LNCaP clone FGC (cell line): ENCODE measurements at regions not wholly inside any gene's neighbourhood (a gene's known extent, or its start where the extent isn't known, plus 50 kb on each side); places are given as distances from the start of the nearest gene placed in this dataset.

ENCODE experiments used
- DNase-seq: peaks from one replicate; pipeline ENCODE4 v3.0.0-alpha.2; 2011; ENCODE audit warnings: low read depth
- H3K4me3 ChIP-seq: 2 replicates; pipeline ENCODE4 v1.5.1; 2011; ENCODE audit warnings: mild to moderate bottlenecking, low read depth, low read length, control low read depth
- TF ChIP-seq, protein P1 (sequence below): IDR thresholded peaks from 2 replicates; pipeline ENCODE4 v1.5.1; 2012; ENCODE audit warnings: mild to moderate bottlenecking; ENCODE audit not compliant: control insufficient read depth, insufficient read depth; ENCODE audit errors: extremely low read depth

DNA sequence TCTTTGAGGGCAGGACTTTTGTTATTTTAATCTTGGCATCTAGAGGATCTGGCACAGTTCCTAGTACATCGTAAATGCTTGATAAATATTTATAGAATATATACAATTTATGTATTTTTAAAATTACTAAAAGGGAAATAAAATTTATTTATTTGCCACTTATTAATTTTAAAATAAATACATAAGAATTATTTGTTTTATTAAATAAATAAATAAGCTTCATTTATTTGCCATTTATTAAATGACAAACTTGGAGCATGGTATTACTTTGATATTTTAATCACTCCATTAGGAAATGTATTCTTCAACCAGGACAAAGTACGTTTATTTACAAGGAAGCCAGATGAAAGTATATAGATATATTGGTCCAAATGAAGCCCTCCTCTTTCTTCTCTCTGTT lies 118.7 kb upstream of the LRIG3 start:
- H3K4me3 ChIP-seq: no peak overlapping the region
- DNase-seq: no peak
- TF ChIP-seq, protein P1, sequence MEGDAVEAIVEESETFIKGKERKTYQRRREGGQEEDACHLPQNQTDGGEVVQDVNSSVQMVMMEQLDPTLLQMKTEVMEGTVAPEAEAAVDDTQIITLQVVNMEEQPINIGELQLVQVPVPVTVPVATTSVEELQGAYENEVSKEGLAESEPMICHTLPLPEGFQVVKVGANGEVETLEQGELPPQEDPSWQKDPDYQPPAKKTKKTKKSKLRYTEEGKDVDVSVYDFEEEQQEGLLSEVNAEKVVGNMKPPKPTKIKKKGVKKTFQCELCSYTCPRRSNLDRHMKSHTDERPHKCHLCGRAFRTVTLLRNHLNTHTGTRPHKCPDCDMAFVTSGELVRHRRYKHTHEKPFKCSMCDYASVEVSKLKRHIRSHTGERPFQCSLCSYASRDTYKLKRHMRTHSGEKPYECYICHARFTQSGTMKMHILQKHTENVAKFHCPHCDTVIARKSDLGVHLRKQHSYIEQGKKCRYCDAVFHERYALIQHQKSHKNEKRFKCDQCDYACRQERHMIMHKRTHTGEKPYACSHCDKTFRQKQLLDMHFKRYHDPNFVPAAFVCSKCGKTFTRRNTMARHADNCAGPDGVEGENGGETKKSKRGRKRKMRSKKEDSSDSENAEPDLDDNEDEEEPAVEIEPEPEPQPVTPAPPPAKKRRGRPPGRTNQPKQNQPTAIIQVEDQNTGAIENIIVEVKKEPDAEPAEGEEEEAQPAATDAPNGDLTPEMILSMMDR: no peak

DNA sequence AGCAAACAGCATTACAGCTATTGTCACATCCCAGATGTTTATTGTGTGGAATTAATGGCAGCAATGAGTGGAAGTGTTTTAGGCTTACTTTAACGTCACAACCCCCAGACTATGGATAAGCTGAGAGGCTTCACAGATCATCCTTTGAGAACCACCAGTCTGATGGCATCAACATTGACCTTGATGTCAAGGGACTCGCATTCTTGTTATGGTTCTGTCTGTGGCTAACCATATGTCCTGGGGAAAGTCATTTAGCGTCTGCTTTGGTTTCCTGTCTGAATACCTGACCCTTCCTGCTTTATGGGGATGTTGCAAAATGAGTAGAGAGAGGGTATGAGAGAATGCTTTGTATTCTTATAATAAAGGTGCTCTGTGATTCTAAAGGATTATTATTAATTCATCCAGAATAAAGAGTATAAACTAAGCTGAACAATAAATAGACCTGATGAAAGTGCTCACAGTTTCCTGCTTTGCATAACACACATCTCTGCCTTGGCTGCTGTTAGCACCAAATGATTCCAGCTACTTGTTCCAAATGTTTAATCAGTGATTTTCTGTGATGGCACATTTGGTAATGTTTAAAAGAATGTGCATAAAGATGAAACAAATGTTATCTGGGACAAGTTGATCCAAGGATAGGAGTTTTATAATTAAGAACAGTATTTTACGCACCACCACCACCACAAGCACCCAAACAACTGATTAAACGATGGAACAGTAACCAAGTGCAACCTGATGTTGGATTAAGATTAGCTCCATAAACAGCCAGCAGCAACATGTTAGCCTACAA lies 116.9 kb upstream of the LRIG3 start:
- TF ChIP-seq, protein P1: no peak
- no peak for DNase-seq
- no peak overlapping the region for H3K4me3 ChIP-seq

DNA sequence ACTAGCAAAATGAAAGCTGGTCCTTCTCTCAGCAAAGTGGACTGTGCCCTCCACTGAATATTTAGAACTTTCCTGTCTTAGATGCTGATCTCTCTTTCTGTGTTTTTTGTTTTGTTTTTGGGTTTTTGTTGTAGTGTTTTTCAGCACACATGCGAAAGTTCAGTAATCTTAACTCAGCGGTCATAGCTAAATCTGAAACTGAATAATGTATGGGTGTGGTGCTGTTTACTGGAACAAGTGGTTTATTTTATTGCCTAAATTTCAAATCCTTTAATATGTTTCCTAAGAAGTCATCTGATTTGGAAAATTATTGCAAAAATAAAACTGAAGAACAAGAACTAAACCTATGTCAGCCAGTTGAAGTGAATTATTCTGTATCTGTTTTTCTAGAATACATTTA lies 116.0 kb upstream of the LRIG3 start:
- TF ChIP-seq, protein P1: no peak
- DNase-seq: no peak
- no peak overlapping the region for H3K4me3 ChIP-seq

DNA sequence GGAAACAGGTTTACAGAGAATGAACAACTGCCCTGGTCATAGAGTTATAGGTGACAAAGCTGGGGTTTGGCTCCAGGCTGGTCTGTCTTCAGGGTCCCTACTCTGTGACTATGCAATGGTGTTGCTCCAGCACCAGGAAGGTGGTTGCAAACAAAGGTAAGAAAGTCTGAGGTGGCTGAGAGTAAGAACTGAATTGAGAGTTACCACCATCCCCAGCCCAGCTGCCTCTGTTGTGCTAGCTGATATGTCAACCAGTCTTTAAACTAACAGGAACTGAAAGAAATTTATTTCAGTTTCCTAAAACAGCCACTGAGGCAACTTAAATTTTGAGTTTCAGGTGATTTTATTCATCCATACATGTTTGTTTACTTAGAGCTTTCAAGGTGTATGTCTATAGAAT lies 111.0 kb upstream of the LRIG3 start:
- DNase-seq: no peak
- H3K4me3 ChIP-seq: no peak overlapping the region
- TF ChIP-seq, protein P1: no peak

DNA sequence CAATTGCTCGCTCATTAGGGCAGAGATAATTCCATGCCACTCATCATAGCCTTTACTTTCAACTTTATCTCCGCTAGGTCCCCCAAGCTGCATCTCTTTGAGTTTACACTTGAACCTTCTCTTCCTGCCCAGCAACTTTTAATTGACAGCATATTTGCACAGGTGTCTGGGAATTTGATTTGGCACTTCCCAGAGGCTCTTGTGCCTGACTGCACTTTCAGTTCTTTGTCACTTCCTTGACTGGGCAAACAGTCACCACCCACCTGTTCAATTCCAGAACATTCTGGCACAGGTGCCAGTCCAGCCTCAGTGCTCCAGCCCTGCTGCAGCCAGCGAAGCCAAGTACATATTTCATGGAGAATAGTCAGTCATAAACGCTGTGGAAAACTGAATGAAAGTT lies 110.1 kb upstream of the LRIG3 start:
- DNase-seq: peak; percentile 99
- H3K4me3 ChIP-seq: no peak overlapping the region; the same call in 1 of the 2 replicates
- TF ChIP-seq, protein P1: no peak

DNA sequence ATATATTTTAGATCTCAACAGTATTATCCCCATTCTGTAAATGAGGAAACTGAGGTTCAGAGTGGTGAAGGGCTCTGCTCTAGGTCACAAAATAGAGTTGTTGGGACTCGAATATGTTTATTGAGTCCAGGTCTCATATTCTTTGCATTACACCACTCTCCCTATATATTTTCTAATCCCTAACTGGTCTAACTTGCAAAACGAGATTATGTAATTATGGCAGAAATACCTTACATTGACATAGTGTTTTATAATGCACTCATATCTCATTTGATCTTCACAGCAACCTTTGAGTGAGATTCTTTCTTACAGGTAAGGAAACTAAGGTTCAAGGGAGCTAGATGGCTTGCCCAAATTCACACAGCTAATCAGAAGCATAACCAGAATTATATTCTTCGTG lies 106.9 kb upstream of the LRIG3 start:
- H3K4me3 ChIP-seq: no peak overlapping the region
- TF ChIP-seq, protein P1: no peak
- DNase-seq: peak; percentile 83

DNA sequence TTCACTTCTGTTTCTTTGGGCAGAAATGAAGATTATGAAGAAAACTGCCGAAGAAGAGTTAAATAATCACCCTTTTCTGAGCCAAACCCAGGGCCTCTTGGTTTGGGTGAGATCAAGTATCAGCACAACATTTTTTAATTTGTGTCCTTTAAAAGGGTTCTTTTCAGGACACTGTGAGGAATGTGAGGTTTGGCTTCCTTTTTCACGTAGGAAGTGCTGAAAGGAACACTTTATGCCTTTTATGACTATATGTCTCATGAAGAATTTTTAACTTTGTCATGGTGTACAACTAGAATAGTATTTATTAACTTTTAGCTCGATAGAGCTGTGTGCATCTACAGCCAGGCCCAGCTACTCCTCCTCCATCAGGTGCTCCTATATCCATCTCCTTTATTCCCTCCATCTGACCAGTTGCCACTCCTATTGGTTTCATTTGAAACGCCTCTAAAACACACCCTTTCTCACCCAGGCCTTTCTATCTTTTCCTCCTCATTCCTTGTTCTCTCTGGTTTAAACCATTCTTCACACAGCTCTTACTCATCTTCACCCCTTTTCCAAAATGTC lies 103.6 kb upstream of the LRIG3 start:
- no peak overlapping the region for H3K4me3 ChIP-seq
- TF ChIP-seq, protein P1: no peak
- no peak for DNase-seq
